H1 (cell line): ENCODE measurements at regions not wholly inside any gene's neighbourhood (a gene's known extent, or its start where the extent isn't known, plus 50 kb on each side); places are given as distances from the start of the nearest gene placed in this dataset.

Experiments used
- CTCF ChIA-PET: fragments of 300-600 bp; sonication (Branson Sonifier 250); formaldehyde crosslinking; loops from one replicate; lab custom pipeline; 2021; ENCODE audit not compliant: partially characterized antibody; lab: Charles Lee
- POLR2A ChIA-PET: fragments of 300-600 bp; sonication (Branson Sonifier 250); formaldehyde crosslinking; loops from one replicate; lab custom pipeline; 2021; ENCODE audit warnings: inconsistent platforms; ENCODE audit not compliant: partially characterized antibody; lab: Charles Lee
- DNase-seq, 2 experiments: peaks; one replicate each; pipeline versions ENCODE4 v3.0.0 to v3.0.0-alpha.2; 2010 to 2022; ENCODE audit warnings: low spot score in 2 of 2, low read depth in 1 of 2, mixed read lengths in 1 of 2
- FAIRE-seq: peaks from 2 replicates; lab custom pipeline; 2011; peaks lifted over from hg19 to GRCh38; lab: Jason Lieb, UNC
- H2AFZ ChIP-seq: 2 replicates; pipeline ENCODE4 v1.8.1; 2012; ENCODE audit warnings: low read length, inconsistent platforms
- H2AK5ac ChIP-seq: 2 replicates; pipeline ENCODE4 v1.6.1; 2013; ENCODE audit warnings: low read depth, low read length
- H2BK120ac ChIP-seq: replicated peaks from 2 replicates; pipeline ENCODE3; 2013; ENCODE audit warnings: low read depth, low read length, inconsistent platforms
- H2BK12ac ChIP-seq: 2 replicates; pipeline ENCODE4 v1.6.1; 2013; ENCODE audit warnings: low read depth, low read length
- H2BK15ac ChIP-seq: 2 replicates; pipeline ENCODE4 v1.6.1; 2013; ENCODE audit warnings: low read length
- H2BK20ac ChIP-seq: 2 replicates; pipeline ENCODE4 v1.6.1; 2013; ENCODE audit warnings: low read length
- H2BK5ac ChIP-seq: 2 replicates; pipeline ENCODE4 v1.6.1; 2013; ENCODE audit warnings: low read depth, low read length
- H3K14ac ChIP-seq: 2 replicates; pipeline ENCODE4 v1.6.1; 2013; ENCODE audit warnings: inconsistent platforms; ENCODE audit not compliant: insufficient read length
- H3K18ac ChIP-seq: 2 replicates; pipeline ENCODE4 v1.6.1; 2013; ENCODE audit warnings: low read length; ENCODE audit errors: extremely low read depth
- H3K23ac ChIP-seq: 2 replicates; pipeline ENCODE4 v1.6.1; 2013; ENCODE audit warnings: inconsistent platforms; ENCODE audit not compliant: insufficient read length
- H3K23me2 ChIP-seq: 2 replicates; pipeline ENCODE4 v1.6.1; 2013; ENCODE audit warnings: low read depth, low read length
- H3K27ac ChIP-seq: 2 replicates; pipeline ENCODE4 v1.6.1; 2011; ENCODE audit warnings: low read depth, low read length, inconsistent platforms
- H3K27me3 ChIP-seq, 4 experiments: replicated peaks in 1 of 4; 1 replicate in 1 of 4; 2 replicates in 3 of 4; pipeline versions ENCODE4 v1.6.1 to v1.8.1; 2011 to 2013; ENCODE audit warnings: low read length in 3 of 4, mild to moderate bottlenecking in 3 of 4, inconsistent platforms in 2 of 4, mixed read lengths in 2 of 4, moderate library complexity in 1 of 4; ENCODE audit not compliant: control insufficient read depth in 3 of 4, insufficient read depth in 3 of 4; ENCODE audit errors: extremely low read depth in 1 of 4
- H3K36me3 ChIP-seq, 4 experiments: 2 replicates each; pipeline versions ENCODE4 v1.6.1 to v1.8.1; 2011 to 2013; ENCODE audit warnings: mild to moderate bottlenecking in 4 of 4, low read length in 3 of 4, moderate library complexity in 2 of 4, control low read depth in 1 of 4, inconsistent platforms in 1 of 4; ENCODE audit not compliant: insufficient read depth in 4 of 4, control insufficient read depth in 2 of 4
- H3K4ac ChIP-seq: replicated peaks from 2 replicates; pipeline ENCODE3; 2013; ENCODE audit warnings: low read length, low read depth, mixed read lengths, inconsistent platforms; ENCODE audit not compliant: insufficient read length
- H3K4me1 ChIP-seq, 4 experiments: replicated peaks in 1 of 4; 1 replicate in 1 of 4; 2 replicates in 3 of 4; pipeline versions ENCODE4 v1.6.1 to v1.8.1; 2011 to 2013; ENCODE audit warnings: low read length in 3 of 4, inconsistent platforms in 2 of 4, mixed read lengths in 1 of 4; ENCODE audit not compliant: insufficient read depth in 4 of 4, control insufficient read depth in 3 of 4
- H3K4me2 ChIP-seq, 2 experiments: 2 replicates each; pipeline versions ENCODE4 v1.6.1 to v1.8.1; 2011 to 2013; ENCODE audit warnings: low read depth in 2 of 2, low read length in 2 of 2, control low read depth in 1 of 2, inconsistent platforms in 1 of 2, mild to moderate bottlenecking in 1 of 2; ENCODE audit not compliant: insufficient read depth in 1 of 2
- H3K4me3 ChIP-seq, 4 experiments: fragments of 200-600, 300-600 bp in 1 of 4; sonication (generic), shearing (Covaris generic), sonication (Bioruptor Twin) in 1 of 4; 2 replicates each; pipeline versions ENCODE4 v1.5.1 to v1.8.1; 2011 to 2016; ENCODE audit warnings: low read length in 4 of 4, low read depth in 3 of 4, control low read depth in 2 of 4, inconsistent platforms in 2 of 4, mild to moderate bottlenecking in 2 of 4, mixed read lengths in 1 of 4, moderate library complexity in 1 of 4; ENCODE audit not compliant: insufficient read depth in 2 of 4; ENCODE audit errors: extremely low read depth in 1 of 4
- H3K56ac ChIP-seq: replicated peaks from 2 replicates; pipeline ENCODE3; 2013; ENCODE audit warnings: low read depth, mild to moderate bottlenecking, mixed read lengths, low read length, inconsistent platforms; ENCODE audit not compliant: insufficient read length
- H3K79me1 ChIP-seq: 2 replicates; pipeline ENCODE4 v1.6.1; 2013; ENCODE audit warnings: low read depth, low read length, control low read depth
- H3K79me2 ChIP-seq, 2 experiments: 2 replicates each; pipeline versions ENCODE4 v1.6.1 to v1.8.1; 2012 to 2013; ENCODE audit warnings: low read length in 2 of 2, mild to moderate bottlenecking in 2 of 2, inconsistent platforms in 1 of 2; ENCODE audit not compliant: insufficient read depth in 2 of 2, control insufficient read depth in 1 of 2
- H3K9ac ChIP-seq, 4 experiments: replicated peaks in 1 of 4; 1 replicate in 1 of 4; 2 replicates in 3 of 4; pipeline versions ENCODE4 v1.6.1 to v1.8.1; 2011 to 2013; ENCODE audit warnings: low read depth in 3 of 4, low read length in 3 of 4, control low read depth in 2 of 4, mild to moderate bottlenecking in 2 of 4, moderate library complexity in 2 of 4, inconsistent platforms in 1 of 4; ENCODE audit errors: extremely low read depth in 1 of 4
- H3K9me3 ChIP-seq, 2 experiments: 2 replicates each; pipeline versions ENCODE4 v1.6.1 to v1.8.1; 2012 to 2013; ENCODE audit warnings: mild to moderate bottlenecking in 2 of 2, moderate library complexity in 2 of 2, control low read depth in 1 of 2, inconsistent platforms in 1 of 2, low read depth in 1 of 2, low read length in 1 of 2, mixed read lengths in 1 of 2; ENCODE audit not compliant: insufficient read depth in 2 of 2
- H4K20me1 ChIP-seq, 2 experiments: replicated peaks in 1 of 2; 2 replicates each; pipeline versions ENCODE3 to v1.8.1; 2011 to 2013; ENCODE audit warnings: inconsistent platforms in 2 of 2, low read length in 2 of 2, mild to moderate bottlenecking in 1 of 2; ENCODE audit not compliant: insufficient read depth in 2 of 2, control insufficient read depth in 1 of 2
- H4K5ac ChIP-seq: 2 replicates; pipeline ENCODE4 v1.6.1; 2013; ENCODE audit warnings: low read length, low read depth, mixed read lengths, inconsistent platforms; ENCODE audit not compliant: insufficient read length
- H4K8ac ChIP-seq: 2 replicates; pipeline ENCODE4 v1.8.0; 2013; ENCODE audit warnings: mild to moderate bottlenecking, moderate library complexity, low read length, inconsistent platforms; ENCODE audit not compliant: insufficient read depth; ENCODE audit errors: extremely low read depth
- H4K91ac ChIP-seq: replicated peaks from 2 replicates; pipeline ENCODE3; 2013; ENCODE audit warnings: low read length, mixed read lengths, inconsistent platforms; ENCODE audit not compliant: insufficient read length
- CBX8 ChIP-seq: fragments of 300-800, 300-1000 bp; sonication (generic); IDR thresholded peaks from 2 replicates; pipeline ENCODE4 v1.7.1; 2016; ENCODE audit warnings: low read depth, low read length, borderline replicate concordance
- WGBS, 2 experiments: shearing (Covaris generic) in 1 of 2; methylation state at CpG; one replicate each; pipeline versions ENCODE4 v1.1.6 to v1.1.7; 2013 to 2015; ENCODE audit warnings: low lambda C conversion rate in 2 of 2, mixed read lengths in 2 of 2, inconsistent platforms in 1 of 2, low coverage in 1 of 2, missing lambda C conversion rate in 1 of 2; ENCODE audit not compliant: insufficient replicate concordance in 2 of 2, insufficient coverage in 1 of 2, insufficient read length in 1 of 2; ENCODE audit errors: extremely low coverage in 1 of 2, missing lambda C conversion rate in 1 of 2; 5-methylcytosine and 5-hydroxymethylcytosine counted together
- TF ChIP-seq, protein P1 (sequence below): IDR thresholded peaks from 2 replicates; pipeline ENCODE4 v1.6.1; 2011; ENCODE audit warnings: low read length, improper control_type of control experiment

DNA sequence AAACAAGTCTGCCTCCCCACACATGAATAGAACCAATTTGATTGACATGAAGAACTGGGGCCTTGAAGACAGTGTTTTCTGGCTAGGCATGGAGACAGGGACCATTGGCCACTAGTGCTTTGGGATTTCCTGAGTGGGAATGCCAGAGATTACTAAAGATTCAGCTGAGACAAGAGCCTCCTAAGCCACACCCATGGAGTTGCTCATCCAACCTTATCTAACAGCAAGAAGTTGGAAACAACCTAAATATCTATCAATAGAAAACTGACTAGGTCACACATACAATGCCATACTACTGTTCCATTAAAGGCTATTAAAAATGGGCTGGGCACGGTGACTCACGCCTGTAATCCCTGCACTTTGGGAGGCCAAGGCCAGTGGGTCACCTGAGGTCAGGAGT, 184.1 kb downstream of the ZBTB18 start:
- ChIA-PET POLR2A (no interaction called here), CTCF (interaction anchor here (1.6 to 2.8 kb wide), 3 partner anchors 10 to 37 kb away, joined by 3 to 11 read pairs (median 10); no protein-coding TSS in a partner anchor)
- Histone ChIP-seq H4K8ac (no peak overlapping the region), H4K20me1 (no peaks in the 10 kb centered on the region), H3K23ac (no peak overlapping the region), H4K5ac (no peak overlapping the region), H2BK120ac (no peak overlapping the region), H2BK15ac (no peak overlapping the region), H2BK12ac (no peak overlapping the region), H2BK20ac (no peak overlapping the region), H4K91ac (no peak overlapping the region), H3K9ac (no peak overlapping the region), H3K14ac (no peak overlapping the region), H3K4me1 (peaks cover 0 to 8% (median 1%) of the 10 kb centered on the region in 4 experiments; a peak in 3 of 7 replicates), H2BK5ac (no peak overlapping the region), H3K18ac (no peak overlapping the region), H3K4ac (no peak overlapping the region), H3K36me3 (no peaks in the 10 kb centered on the region), H3K23me2 (no peaks in the 10 kb centered on the region), H3K9me3 (no peaks in the 10 kb centered on the region), H3K79me1 (no peaks in the 10 kb centered on the region), H2AFZ (no peak overlapping the region), H2AK5ac (no peak overlapping the region), H3K27me3 (no peaks in the 10 kb centered on the region; a peak in 1 of 7 replicates), H3K56ac (no peak overlapping the region), H3K27ac (no peak overlapping the region), H3K4me3 (no peak overlapping the region), H3K79me2 (no peaks in the 10 kb centered on the region), H3K4me2 (no peak overlapping the region)
- 100% methylated on average over 2 of the region's 2 CpGs; no CpG with 5 or more reads in 1 of the 2 experiments for WGBS, 2 experiments
- no peak for FAIRE-seq
- no peak for DNase-seq
- TF ChIP-seq, protein P1, sequence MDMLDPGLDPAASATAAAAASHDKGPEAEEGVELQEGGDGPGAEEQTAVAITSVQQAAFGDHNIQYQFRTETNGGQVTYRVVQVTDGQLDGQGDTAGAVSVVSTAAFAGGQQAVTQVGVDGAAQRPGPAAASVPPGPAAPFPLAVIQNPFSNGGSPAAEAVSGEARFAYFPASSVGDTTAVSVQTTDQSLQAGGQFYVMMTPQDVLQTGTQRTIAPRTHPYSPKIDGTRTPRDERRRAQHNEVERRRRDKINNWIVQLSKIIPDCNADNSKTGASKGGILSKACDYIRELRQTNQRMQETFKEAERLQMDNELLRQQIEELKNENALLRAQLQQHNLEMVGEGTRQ: no peak
- TF ChIP-seq CBX8: no peak
